ENCODE measurements at regions not wholly inside any gene's neighbourhood (a gene's known extent, or its start where the extent isn't known, plus 50 kb on each side); places are given as distances from the start of the nearest gene placed in this dataset.
"Not testable (repeated sequence)": the region's sequence is repeated elsewhere in the genome, so short reads cannot be mapped to it uniquely, and the experiment has no call there.

DNA sequence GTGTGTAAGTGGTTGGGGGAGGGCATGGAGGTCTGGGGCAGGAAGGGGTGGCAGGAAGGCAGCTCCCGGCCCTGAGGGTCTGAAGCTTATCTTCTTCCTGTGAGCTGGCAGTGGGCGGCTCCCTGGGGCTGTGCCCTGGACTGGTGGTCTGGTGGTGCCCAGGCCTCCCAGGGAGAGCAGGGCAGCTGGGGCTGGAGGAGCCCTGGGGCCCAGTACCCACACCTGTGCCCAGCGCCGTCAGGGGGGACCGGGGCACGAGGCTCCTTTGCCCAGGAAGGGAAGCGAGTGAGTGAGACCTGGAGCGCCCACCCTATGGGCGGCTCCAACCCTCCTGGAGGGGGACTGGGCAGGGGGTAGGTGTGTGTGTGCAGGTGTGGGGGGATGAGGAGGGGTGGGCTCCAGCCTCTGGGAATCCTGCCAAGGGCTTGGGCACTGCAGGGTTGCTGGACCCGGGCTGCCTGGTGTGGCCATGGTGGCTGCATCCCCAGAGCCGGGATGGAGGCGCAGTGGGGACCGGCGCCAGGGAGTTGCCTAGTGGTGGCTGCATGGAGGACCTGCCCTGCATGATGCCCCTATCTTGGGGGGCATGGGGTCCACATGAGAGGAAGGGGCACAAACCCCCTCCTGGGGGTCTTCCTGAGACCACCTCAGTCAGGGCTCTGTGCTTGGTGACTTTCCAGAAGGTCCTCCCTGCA is 353.6 kb downstream of the TMEM121 start:
- H3K9me3 ChIP-seq (ENCODE audit: insufficient read depth, low read depth, low read length) = peaks cover 84% of the 10 kb centered on the region
- H3K36me3 ChIP-seq (ENCODE audit: insufficient read depth, low read length) = no peaks in the 10 kb centered on the region
- H3K4me3 ChIP-seq (ENCODE audit: low read length) = no peak overlapping the region
- H3K27ac ChIP-seq (ENCODE audit: low read depth, low read length) = no peak overlapping the region
- no peak overlapping the region for H3K9ac ChIP-seq (ENCODE audit: low read depth, low read length)
- 90% methylated on average over 14 of the region's 14 CpGs for WGBS
- no peaks in the 10 kb centered on the region for H3K27me3 ChIP-seq (ENCODE audit: insufficient read depth, low read length)
- H3K4me1 ChIP-seq (ENCODE audit: insufficient read depth, low read length) = no peaks in the 10 kb centered on the region

DNA sequence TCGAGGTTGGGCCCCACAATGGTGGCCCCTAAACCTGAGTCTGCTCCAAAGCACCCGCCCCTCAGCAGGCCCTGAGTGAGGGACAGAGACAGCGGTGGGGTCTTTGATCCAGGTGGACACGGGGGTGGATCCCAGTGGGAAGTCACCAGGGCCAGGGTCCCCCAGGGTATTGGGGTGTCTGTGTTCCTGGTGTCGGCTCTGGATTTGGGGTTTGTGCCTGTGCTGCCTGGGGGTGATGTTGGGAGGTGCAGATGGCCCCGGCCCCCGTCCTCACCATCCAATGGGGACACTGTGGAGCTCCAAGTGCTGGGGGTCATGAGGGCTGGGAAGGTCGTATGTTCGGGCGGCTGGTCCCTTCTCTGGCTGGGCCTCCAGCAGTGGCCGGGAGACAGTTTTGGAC is 354.2 kb downstream of the TMEM121 start:
- WGBS = 82% methylated on average over 11 of the region's 11 CpGs
- H3K4me3 ChIP-seq (ENCODE audit: low read length) = no peak overlapping the region
- no peak overlapping the region for H3K9ac ChIP-seq (ENCODE audit: low read depth, low read length)
- no peaks in the 10 kb centered on the region for H3K36me3 ChIP-seq (ENCODE audit: insufficient read depth, low read length)
- H3K27ac ChIP-seq (ENCODE audit: low read depth, low read length) = no peak overlapping the region
- no peaks in the 10 kb centered on the region for H3K27me3 ChIP-seq (ENCODE audit: insufficient read depth, low read length)
- no peaks in the 10 kb centered on the region for H3K4me1 ChIP-seq (ENCODE audit: insufficient read depth, low read length)
- H3K9me3 ChIP-seq (ENCODE audit: insufficient read depth, low read depth, low read length) = peaks cover 81% of the 10 kb centered on the region

DNA sequence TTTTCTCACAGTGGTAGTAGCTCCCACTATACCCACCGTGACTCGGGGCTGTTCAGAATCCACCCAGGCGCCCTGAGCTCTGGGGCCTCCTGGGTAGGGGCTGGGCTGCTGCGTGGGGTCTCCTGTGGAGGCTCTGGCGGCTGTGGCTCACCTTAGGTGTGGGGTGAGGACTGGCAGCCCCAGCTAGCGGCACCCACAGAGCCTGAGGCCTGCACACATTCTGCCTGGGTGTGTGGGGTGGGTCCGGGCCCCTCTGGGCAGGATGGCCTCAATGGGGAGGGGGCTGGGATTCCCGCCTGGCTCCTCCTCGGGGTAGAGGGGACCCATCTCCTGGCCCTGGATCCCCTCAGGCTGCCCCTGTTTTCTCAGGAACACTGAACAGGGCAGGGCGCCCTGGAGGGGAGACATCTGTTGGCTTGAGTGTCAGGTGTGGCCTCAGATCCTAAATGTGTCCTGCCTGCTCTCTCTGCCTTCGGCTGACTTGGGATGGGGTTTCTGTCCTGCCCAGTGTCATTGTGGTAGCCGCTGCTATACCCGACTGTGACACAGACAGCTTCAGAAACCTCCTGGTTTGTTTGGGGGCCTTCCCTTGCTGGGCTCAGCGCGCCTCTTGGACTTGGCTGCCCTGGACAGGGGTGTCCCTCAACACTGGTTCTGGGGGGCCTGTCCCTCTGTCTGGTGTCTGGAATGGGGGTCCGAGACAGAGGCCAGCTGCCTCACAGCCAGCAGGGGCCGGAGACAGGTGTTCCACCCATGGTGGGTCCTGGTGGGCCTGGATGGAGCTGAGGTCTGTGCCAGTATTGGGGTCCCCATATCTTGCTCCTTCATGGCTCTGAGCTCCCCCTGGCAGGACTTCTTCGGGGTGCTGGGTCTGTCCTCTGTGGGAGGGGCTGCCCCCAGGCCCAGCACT is 354.9 kb downstream of the TMEM121 start:
- Histone ChIP-seq H3K9me3 (ENCODE audit: insufficient read depth, low read depth, low read length) (peaks cover 81% of the 10 kb centered on the region), H3K4me1 (ENCODE audit: insufficient read depth, low read length) (no peaks in the 10 kb centered on the region), H3K27ac (ENCODE audit: low read depth, low read length) (no peak overlapping the region), H3K27me3 (ENCODE audit: insufficient read depth, low read length) (no peaks in the 10 kb centered on the region), H3K9ac (ENCODE audit: low read depth, low read length) (no peak overlapping the region), H3K4me3 (ENCODE audit: low read length) (no peak overlapping the region), H3K36me3 (ENCODE audit: insufficient read depth, low read length) (no peaks in the 10 kb centered on the region)
- 80% methylated on average over 17 of the region's 18 CpGs for WGBS

DNA sequence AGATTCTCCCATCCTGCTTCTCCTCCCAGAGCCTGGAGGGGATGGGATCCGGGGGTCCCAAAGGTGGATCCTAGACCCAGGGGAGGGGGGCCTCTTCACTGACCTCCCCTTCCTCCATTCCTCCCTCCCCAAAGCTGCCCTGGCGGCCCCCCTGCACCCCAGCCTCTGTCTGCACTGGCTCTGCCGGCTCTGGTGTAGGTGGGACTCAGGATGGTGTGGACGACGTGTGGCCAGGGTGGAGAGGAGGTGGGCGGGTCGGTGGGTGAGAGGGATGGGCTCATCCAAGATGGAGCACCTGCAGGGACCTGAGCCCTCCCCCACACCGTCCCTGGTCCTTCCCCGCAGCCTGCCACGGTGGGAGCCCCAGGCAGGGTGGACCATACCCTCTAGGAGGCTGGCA is 355.6 kb downstream of the TMEM121 start:
- not testable (repeated sequence) for H3K4me3 ChIP-seq (ENCODE audit: low read length); H3K27ac ChIP-seq (ENCODE audit: low read depth, low read length); H3K4me1 ChIP-seq (ENCODE audit: insufficient read depth, low read length); H3K9ac ChIP-seq (ENCODE audit: low read depth, low read length); H3K27me3 ChIP-seq (ENCODE audit: insufficient read depth, low read length); H3K36me3 ChIP-seq (ENCODE audit: insufficient read depth, low read length)
- 76% methylated on average over 6 of the region's 10 CpGs for WGBS
- H3K9me3 ChIP-seq (ENCODE audit: insufficient read depth, low read depth, low read length) = peaks cover 78% of the 10 kb centered on the region

DNA sequence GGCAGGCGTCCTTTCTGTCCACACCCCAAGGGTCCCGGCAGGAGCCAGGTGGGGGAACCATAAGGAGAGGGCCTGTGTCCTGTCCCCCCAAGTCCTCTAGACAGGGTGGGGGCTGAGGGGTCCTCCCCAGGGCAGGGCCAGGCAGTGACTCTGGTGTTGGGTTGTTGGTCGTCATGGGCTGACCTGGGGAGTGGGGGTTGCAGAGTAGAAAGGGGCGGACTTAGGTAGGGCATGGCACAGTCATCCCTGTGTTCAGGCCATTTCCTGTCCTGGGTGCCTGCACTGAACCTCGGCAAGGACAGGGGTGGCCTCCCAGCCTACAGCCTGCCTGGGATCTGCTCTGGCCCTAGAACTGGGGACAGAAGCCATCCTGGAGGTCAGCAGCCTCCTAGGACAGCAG is 356.2 kb downstream of the TMEM121 start:
- WGBS = 75% methylated on average over 4 of the region's 5 CpGs
- H3K9me3 ChIP-seq (ENCODE audit: insufficient read depth, low read depth, low read length) = peaks cover 74% of the 10 kb centered on the region
- H3K27ac ChIP-seq (ENCODE audit: low read depth, low read length) = no peak overlapping the region
- H3K4me1 ChIP-seq (ENCODE audit: insufficient read depth, low read length) = no peaks in the 10 kb centered on the region
- H3K9ac ChIP-seq (ENCODE audit: low read depth, low read length) = no peak overlapping the region
- H3K27me3 ChIP-seq (ENCODE audit: insufficient read depth, low read length) = no peaks in the 10 kb centered on the region
- no peaks in the 10 kb centered on the region for H3K36me3 ChIP-seq (ENCODE audit: insufficient read depth, low read length)
- no peak overlapping the region for H3K4me3 ChIP-seq (ENCODE audit: low read length)

DNA sequence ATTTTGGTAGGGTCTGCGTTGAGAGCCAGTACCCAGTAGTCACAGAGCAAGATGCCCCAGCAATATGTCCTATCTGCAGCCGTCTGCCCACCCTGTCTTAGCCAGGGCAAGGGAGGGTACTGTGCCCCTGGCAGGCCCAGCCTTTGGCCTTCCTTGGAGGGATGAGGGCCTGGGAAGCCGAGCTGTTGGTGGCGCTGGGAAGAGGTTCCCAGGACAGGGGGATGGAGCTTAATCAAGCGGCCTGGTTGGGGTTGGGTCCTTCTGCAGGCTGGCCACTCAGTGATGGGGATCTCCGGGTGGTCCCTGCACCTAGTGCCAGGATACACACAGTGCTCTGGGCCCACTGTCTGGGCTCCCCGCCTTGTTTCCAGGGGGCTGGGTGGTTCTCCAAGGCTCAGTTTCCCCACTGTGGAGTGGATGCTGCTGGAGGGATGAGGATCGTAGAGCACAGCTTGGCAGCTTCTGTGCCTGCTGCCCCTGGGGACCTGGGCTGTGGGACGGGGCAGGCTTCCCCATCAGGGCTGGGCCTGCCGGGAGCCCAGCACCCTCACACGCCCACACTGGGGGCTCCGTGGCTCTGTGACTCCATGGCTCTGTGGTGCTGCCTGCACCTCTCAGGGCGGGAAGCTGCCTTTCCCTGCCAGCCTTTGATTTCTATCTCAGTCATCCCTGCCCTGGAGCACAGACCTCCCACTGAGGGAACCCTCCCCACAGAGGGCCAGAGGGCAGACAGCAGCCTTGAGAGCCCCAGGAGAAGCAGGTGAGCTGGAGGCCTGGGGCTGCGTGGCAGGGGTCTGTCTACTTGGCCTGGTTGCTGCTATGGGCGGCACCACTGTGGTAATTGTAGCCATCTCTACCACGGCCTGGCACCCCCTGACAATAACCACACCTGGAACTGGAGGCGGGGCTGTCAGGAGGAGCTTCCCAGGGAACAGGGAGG is 357.0 kb downstream of the TMEM121 start:
- 79% methylated on average over 17 of the region's 17 CpGs for WGBS
- H3K27me3 ChIP-seq (ENCODE audit: insufficient read depth, low read length) = no peaks in the 10 kb centered on the region
- peaks cover 74% of the 10 kb centered on the region for H3K9me3 ChIP-seq (ENCODE audit: insufficient read depth, low read depth, low read length)
- H3K36me3 ChIP-seq (ENCODE audit: insufficient read depth, low read length) = no peaks in the 10 kb centered on the region
- H3K27ac ChIP-seq (ENCODE audit: low read depth, low read length) = no peak overlapping the region
- no peak overlapping the region for H3K9ac ChIP-seq (ENCODE audit: low read depth, low read length)
- no peaks in the 10 kb centered on the region for H3K4me1 ChIP-seq (ENCODE audit: insufficient read depth, low read length)
- H3K4me3 ChIP-seq (ENCODE audit: low read length) = no peak overlapping the region

DNA sequence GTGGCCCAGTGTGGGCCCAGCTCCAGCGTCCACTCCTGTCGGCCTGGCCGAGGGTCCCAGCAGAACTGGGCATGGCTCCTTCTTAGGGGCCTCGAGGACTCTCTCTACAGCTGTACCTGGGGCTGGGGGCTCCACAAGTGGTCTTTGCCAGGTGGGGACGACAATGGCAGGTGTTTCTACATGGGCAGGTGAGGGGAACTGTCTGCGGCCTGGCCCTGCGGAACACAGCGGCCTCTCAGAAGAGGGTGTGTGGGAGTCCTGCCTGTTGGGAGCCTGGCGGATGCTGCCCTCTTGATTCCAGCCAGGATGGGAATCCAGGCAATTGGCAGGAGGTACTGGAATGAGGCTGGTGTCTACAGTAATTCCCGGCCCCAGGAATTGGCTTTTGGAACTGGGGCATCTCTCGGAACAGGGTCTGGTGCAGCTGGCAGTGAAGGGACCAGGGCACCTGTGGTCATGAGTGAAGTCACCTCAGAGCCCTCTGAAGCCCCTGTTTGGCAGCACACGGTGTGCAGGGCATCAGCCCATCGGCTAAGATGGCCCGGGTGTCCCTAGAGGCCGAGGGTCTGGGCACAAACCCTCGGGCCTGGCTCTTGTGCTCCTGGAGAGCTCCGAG is 357.9 kb downstream of the TMEM121 start:
- not testable (repeated sequence) for H3K36me3 ChIP-seq (ENCODE audit: insufficient read depth, low read length); H3K9ac ChIP-seq (ENCODE audit: low read depth, low read length); H3K27me3 ChIP-seq (ENCODE audit: insufficient read depth, low read length); H3K27ac ChIP-seq (ENCODE audit: low read depth, low read length); H3K4me3 ChIP-seq (ENCODE audit: low read length); H3K4me1 ChIP-seq (ENCODE audit: insufficient read depth, low read length)
- H3K9me3 ChIP-seq (ENCODE audit: insufficient read depth, low read depth, low read length) = peaks cover 74% of the 10 kb centered on the region
- 84% methylated on average over 17 of the region's 17 CpGs for WGBS

DNA sequence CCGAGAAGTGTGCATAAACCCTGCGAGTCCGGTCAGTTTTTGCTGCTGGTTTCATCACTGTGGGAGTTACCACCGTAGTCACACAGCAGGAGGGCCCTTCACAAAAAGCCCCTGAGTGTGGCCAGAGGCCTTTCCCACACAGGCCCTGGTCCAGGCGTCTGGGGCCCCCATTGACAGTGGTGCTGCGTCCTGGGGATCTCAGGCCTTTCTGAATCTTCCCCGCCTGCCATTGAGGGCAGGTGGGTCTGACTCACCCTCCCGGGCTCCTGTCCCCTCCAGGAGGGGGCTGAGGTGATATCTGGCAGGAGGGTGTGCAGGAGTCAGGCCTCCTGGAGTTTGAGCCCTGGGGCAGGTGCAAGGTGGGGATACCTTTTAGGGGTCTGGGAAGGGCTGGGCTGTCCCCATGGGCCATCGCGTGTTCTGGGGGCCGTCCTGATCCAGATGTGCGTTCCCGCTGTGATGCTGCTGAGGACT is 358.5 kb downstream of the TMEM121 start:
- H3K4me1 ChIP-seq (ENCODE audit: insufficient read depth, low read length) = no peaks in the 10 kb centered on the region
- no peaks in the 10 kb centered on the region for H3K36me3 ChIP-seq (ENCODE audit: insufficient read depth, low read length)
- WGBS = 78% methylated on average over 13 of the region's 13 CpGs
- H3K9ac ChIP-seq (ENCODE audit: low read depth, low read length) = no peak overlapping the region
- no peaks in the 10 kb centered on the region for H3K27me3 ChIP-seq (ENCODE audit: insufficient read depth, low read length)
- H3K27ac ChIP-seq (ENCODE audit: low read depth, low read length) = no peak overlapping the region
- H3K4me3 ChIP-seq (ENCODE audit: low read length) = no peak overlapping the region
- H3K9me3 ChIP-seq (ENCODE audit: insufficient read depth, low read depth, low read length) = peaks cover 74% of the 10 kb centered on the region

DNA sequence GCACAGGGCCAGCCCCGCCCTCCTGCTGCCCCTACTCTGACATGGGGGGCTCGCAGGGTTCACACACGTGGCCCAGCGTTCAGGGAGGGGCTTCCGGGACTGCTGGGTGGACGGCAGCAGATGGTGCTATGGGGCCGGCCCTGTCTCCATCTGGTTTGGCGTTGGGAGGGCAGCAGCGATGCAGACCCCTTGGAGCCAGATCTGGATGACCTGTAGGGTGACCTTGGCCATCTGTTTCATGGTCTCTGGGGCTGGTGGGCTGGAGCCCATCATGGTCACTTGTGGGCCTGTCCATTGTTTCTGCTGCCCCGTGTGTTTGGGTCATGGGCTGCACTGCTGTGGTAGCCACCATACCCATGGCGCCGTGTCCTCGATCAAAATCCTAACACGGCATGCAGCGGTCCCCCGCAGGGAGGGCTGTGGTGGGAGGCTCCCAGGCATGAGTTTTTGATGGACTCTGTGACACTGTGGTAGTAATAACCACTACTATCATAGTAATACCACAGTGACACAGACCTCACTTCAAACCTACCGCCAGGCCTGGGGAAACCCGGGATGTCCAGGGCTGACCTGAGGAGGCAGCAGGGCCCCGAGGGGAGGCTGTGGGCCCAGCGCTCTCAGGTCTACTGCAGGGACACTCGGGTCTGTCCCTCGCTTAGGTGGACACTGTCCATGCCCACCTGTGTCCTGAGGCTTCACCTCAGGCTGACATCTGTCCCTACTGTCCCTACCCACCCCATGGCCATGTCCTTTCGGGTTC is 359.4 kb downstream of the TMEM121 start:
- Histone ChIP-seq H3K27ac (ENCODE audit: low read depth, low read length) (no peak overlapping the region), H3K36me3 (ENCODE audit: insufficient read depth, low read length) (no peaks in the 10 kb centered on the region), H3K4me3 (ENCODE audit: low read length) (no peak overlapping the region), H3K9me3 (ENCODE audit: insufficient read depth, low read depth, low read length) (peaks cover 73% of the 10 kb centered on the region), H3K27me3 (ENCODE audit: insufficient read depth, low read length) (no peaks in the 10 kb centered on the region), H3K9ac (ENCODE audit: low read depth, low read length) (no peak overlapping the region), H3K4me1 (ENCODE audit: insufficient read depth, low read length) (no peaks in the 10 kb centered on the region)
- WGBS = 81% methylated on average over 23 of the region's 23 CpGs

DNA sequence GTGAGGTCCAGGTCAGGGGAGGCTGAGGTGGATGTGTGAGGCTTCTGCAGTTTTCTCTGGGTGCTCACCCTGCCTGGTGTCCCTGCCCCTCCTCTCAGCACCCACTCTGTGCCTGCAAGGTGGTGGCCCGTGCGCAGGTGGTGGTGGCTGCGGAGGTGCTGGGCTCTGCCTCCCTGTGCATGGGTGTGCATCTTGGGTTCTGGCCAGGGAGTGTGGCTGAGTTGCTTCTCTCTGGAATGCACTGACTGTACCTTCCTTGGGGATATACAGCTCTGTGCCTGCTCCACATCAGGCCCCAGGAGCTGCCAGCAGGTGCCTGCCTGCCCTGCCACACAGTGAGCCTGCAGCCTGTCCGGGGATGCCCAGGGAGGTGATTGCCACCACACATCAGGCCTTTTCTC is 360.4 kb downstream of the TMEM121 start:
- not testable (repeated sequence) for H3K4me3 ChIP-seq (ENCODE audit: low read length); H3K27ac ChIP-seq (ENCODE audit: low read depth, low read length); H3K36me3 ChIP-seq (ENCODE audit: insufficient read depth, low read length); H3K27me3 ChIP-seq (ENCODE audit: insufficient read depth, low read length); H3K4me1 ChIP-seq (ENCODE audit: insufficient read depth, low read length); H3K9ac ChIP-seq (ENCODE audit: low read depth, low read length)
- peaks cover 73% of the 10 kb centered on the region for H3K9me3 ChIP-seq (ENCODE audit: insufficient read depth, low read depth, low read length)
- 88% methylated on average over 4 of the region's 4 CpGs for WGBS

Data from HUES64 (cell line).